ENCODE measurements at regions not wholly inside any gene's neighbourhood (a gene's known extent, or its start where the extent isn't known, plus 50 kb on each side); places are given as distances from the start of the nearest gene placed in this dataset.

- TF ChIP-seq CTCF (conservative IDR thresholded peaks at IDR 0.05 in 1 of 2, IDR thresholded peaks at IDR 0.05 in 1 of 2; ENCODE audit: extremely low read depth in 1 of 2, insufficient read depth in 1 of 2, low read depth in 1 of 2, low read length in 2 of 2) (no peak), EZH2 (IDR thresholded peaks at IDR 0.05; ENCODE audit: borderline replicate concordance, low read length) (no peak)
These were observed 484.8 kb upstream of the CELF2 start for GRCh38 chr10:10532826-10533225.

Data from mammary epithelial cell (primary cell).